ENCODE measurements at regions not wholly inside any gene's neighbourhood (a gene's known extent, or its start where the extent isn't known, plus 50 kb on each side); places are given as distances from the start of the nearest gene placed in this dataset.

DNA sequence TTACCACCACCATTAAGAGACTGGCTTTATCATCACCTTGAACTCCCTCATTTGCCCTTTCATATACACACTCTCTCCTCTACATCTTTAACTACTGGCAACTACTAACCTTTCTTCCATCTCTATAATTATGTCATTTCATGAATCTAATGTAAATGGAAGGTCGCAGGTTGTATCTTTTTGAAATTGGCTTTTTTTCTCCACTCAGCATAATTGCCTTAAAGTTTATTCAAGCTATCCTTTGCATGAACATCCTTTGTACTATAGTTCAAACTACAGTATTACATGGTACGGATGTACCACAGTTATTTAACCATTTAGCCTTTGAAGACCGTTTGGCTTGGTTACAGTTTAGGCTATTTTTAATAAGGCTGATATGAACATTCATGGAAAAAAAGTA lies 129.5 kb upstream of the ZNF804A start:
- TF ChIP-seq, protein P1, sequence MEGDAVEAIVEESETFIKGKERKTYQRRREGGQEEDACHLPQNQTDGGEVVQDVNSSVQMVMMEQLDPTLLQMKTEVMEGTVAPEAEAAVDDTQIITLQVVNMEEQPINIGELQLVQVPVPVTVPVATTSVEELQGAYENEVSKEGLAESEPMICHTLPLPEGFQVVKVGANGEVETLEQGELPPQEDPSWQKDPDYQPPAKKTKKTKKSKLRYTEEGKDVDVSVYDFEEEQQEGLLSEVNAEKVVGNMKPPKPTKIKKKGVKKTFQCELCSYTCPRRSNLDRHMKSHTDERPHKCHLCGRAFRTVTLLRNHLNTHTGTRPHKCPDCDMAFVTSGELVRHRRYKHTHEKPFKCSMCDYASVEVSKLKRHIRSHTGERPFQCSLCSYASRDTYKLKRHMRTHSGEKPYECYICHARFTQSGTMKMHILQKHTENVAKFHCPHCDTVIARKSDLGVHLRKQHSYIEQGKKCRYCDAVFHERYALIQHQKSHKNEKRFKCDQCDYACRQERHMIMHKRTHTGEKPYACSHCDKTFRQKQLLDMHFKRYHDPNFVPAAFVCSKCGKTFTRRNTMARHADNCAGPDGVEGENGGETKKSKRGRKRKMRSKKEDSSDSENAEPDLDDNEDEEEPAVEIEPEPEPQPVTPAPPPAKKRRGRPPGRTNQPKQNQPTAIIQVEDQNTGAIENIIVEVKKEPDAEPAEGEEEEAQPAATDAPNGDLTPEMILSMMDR (IDR thresholded peaks at IDR 0.05; ENCODE audit: unreplicated experiment) = no peak
- H3K27me3 Mint-ChIP-seq (ENCODE audit: insufficient read depth, unreplicated experiment) = no peaks in the 10 kb centered on the region
- no peak for DNase-seq (ENCODE audit: unreplicated experiment)
- H3K4me3 Mint-ChIP-seq (ENCODE audit: unreplicated experiment) = no peak overlapping the region
- intact Hi-C loops (cut with micrococcal nuclease) = no loop called here
- no peaks in the 10 kb centered on the region for H3K36me3 Mint-ChIP-seq (ENCODE audit: insufficient read depth, unreplicated experiment)
- CTCF ChIA-PET = no interaction called here
- no peaks in the 10 kb centered on the region for H3K4me1 Mint-ChIP-seq (ENCODE audit: insufficient read depth, unreplicated experiment)
- H3K9me3 Mint-ChIP-seq (ENCODE audit: unreplicated experiment) = no peaks in the 10 kb centered on the region
- BruUV-seq (replicated peaks) = no TSS peak
- H3K27ac Mint-ChIP-seq (ENCODE audit: low read depth, unreplicated experiment) = no peak overlapping the region
- POLR2A ChIA-PET = no interaction called here

DNA sequence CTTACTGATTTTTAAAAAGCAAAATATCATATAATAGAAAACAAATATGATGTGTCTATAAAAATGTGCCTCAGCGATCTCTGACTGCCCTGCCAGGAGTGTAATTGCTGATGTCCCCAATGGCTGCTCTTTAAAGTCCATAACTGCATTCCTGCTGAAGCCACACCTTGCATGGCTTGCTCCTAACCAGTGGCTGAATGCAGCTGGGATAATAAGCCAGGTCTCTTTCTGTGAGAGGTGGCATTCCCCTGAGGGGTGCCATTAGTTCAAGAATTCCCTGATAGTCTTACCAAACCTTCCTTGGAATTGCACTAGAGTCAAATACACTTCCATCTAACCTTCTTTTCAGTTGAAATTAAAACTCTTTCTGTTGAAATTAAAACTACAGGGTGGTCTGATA lies 125.8 kb upstream of the ZNF804A start:
- Mint-ChIP-seq H3K9me3 (ENCODE audit: unreplicated experiment) (no peaks in the 10 kb centered on the region), H3K4me3 (ENCODE audit: unreplicated experiment) (no peak overlapping the region), H3K27ac (ENCODE audit: low read depth, unreplicated experiment) (no peak overlapping the region), H3K36me3 (ENCODE audit: insufficient read depth, unreplicated experiment) (no peaks in the 10 kb centered on the region), H3K27me3 (ENCODE audit: insufficient read depth, unreplicated experiment) (no peaks in the 10 kb centered on the region), H3K4me1 (ENCODE audit: insufficient read depth, unreplicated experiment) (no peaks in the 10 kb centered on the region)
- intact Hi-C loops (cut with micrococcal nuclease) = no loop called here
- BruUV-seq (replicated peaks) = no TSS peak
- CTCF ChIA-PET = interaction anchor here (1.0 kb wide), 1 partner anchor 147 kb away, joined by 3 read pairs; no protein-coding TSS in a partner anchor
- POLR2A ChIA-PET = no interaction called here
- no peak for DNase-seq (ENCODE audit: unreplicated experiment)
- TF ChIP-seq, protein P1 (IDR thresholded peaks at IDR 0.05; ENCODE audit: unreplicated experiment) = no peak

DNA sequence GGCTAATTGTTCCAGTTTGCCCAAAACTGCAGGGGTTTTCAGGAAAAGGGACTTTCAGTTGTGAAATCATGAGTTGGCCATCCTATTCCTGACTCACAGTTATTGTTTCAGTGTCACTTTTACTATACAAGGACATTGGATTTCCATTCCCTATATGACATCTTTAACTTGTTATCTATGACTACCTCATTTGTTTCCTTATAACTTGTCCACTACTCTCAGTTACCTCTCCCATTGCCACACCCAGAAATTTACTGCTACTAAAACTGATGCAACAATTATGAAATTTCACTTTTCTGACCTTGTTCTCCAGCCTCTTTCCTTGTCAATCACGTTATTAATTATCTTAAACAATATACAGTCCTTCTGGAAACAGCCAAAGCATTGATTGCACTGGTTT lies 116.5 kb upstream of the ZNF804A start:
- ChIA-PET POLR2A (no interaction called here), CTCF (no interaction called here)
- no TSS peak for BruUV-seq (replicated peaks)
- intact Hi-C loops (cut with micrococcal nuclease) = no loop called here
- H3K9me3 Mint-ChIP-seq (ENCODE audit: unreplicated experiment) = no peaks in the 10 kb centered on the region
- no peaks in the 10 kb centered on the region for H3K27me3 Mint-ChIP-seq (ENCODE audit: insufficient read depth, unreplicated experiment)
- peaks cover 8% of the 10 kb centered on the region for H3K4me1 Mint-ChIP-seq (ENCODE audit: insufficient read depth, unreplicated experiment)
- no peaks in the 10 kb centered on the region for H3K36me3 Mint-ChIP-seq (ENCODE audit: insufficient read depth, unreplicated experiment)
- DNase-seq (ENCODE audit: unreplicated experiment) = no peak
- H3K27ac Mint-ChIP-seq (ENCODE audit: low read depth, unreplicated experiment) = peak overlapping the region; percentile 55
- TF ChIP-seq, protein P1 (IDR thresholded peaks at IDR 0.05; ENCODE audit: unreplicated experiment) = no peak
- no peak overlapping the region for H3K4me3 Mint-ChIP-seq (ENCODE audit: unreplicated experiment)

DNA sequence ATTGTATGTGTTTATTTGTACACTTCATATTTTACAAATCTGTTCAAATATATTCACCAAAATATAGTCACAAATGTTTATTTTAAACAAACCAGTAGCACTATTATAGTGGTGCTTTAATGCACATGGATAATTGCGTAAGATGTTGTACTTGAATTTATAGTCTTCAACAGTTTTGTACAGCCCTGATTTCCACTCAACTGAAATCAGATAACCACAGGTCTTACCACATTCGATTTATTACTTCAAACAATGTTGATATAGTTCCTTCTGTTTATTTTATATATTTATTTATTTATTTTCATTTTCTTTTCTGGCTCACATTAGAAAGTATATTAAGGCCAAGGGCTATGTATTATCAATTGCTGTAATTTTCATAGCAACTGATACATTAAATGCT lies 99.4 kb upstream of the ZNF804A start:
- CTCF ChIA-PET = no interaction called here
- Mint-ChIP-seq H3K27ac (ENCODE audit: low read depth, unreplicated experiment) (no peak overlapping the region), H3K27me3 (ENCODE audit: insufficient read depth, unreplicated experiment) (no peaks in the 10 kb centered on the region), H3K9me3 (ENCODE audit: unreplicated experiment) (no peaks in the 10 kb centered on the region), H3K36me3 (ENCODE audit: insufficient read depth, unreplicated experiment) (no peaks in the 10 kb centered on the region), H3K4me3 (ENCODE audit: unreplicated experiment) (no peak overlapping the region), H3K4me1 (ENCODE audit: insufficient read depth, unreplicated experiment) (no peaks in the 10 kb centered on the region)
- no peak for DNase-seq (ENCODE audit: unreplicated experiment)
- BruUV-seq (replicated peaks) = no TSS peak
- intact Hi-C loops (cut with micrococcal nuclease) = no loop called here
- POLR2A ChIA-PET = no interaction called here
- TF ChIP-seq, protein P1 (IDR thresholded peaks at IDR 0.05; ENCODE audit: unreplicated experiment) = no peak

All from MCF 10A (cell line).